ENCODE measurements at regions not wholly inside any gene's neighbourhood (a gene's known extent, or its start where the extent isn't known, plus 50 kb on each side); places are given as distances from the start of the nearest gene placed in this dataset.

DNA sequence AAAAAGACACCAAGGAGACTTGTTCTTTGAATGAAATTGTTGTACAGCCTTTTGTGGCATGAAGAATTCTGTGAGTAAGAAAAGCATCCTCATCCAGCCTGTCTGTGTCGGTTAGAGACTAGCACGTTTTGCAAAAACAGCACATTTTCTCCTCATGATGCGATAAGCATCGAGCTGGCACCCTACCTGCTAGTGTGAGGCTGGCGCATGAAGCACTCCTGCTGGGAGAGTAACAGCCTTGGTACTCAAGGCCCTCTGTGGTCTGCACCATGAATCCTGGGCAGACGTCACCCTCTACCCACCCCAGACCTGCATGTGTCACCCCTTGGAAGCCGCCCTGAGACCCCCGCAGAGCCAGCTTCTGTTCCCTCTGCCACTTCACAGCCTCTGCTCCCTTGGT, 92.6 kb upstream of the TMEM132E start:
- H2AFZ ChIP-seq (ENCODE audit: insufficient read depth, low read depth, low read length, poor library complexity, severe bottlenecking) = no peak overlapping the region
- no peak for ATAC-seq (ENCODE audit: low read depth)
- no peak overlapping the region for H3K4me2 ChIP-seq (replicated peaks; ENCODE audit: low read depth, low read length, poor library complexity, severe bottlenecking)
- intact Hi-C loops (cut with micrococcal nuclease) = no loop called here
- no peak overlapping the region for H3K27ac Mint-ChIP-seq
- no peak overlapping the region for H3K4me3 Mint-ChIP-seq
- H3K36me3 ChIP-seq (replicated peaks in 1 of 2; ENCODE audit: control extremely low read depth in 1 of 2, control insufficient read depth in 1 of 2, extremely low read depth in 1 of 2, insufficient read depth in 2 of 2, low read length in 1 of 2) = no peaks in the 10 kb centered on the region
- ChIA-PET POLR2A (no interaction called here), CTCF (interaction anchor here (0.9 kb wide), 1 partner anchor 20 kb away, joined by 3 read pairs; no protein-coding TSS in a partner anchor)
- H3K9me3 ChIP-seq (ENCODE audit: control extremely low read depth in 1 of 3, control insufficient read depth in 2 of 3, insufficient read depth in 1 of 3, low read length in 2 of 3) = no peaks in the 10 kb centered on the region
- H4K20me1 ChIP-seq (ENCODE audit: control insufficient read depth, insufficient read depth, low read length, poor library complexity, severe bottlenecking) = no peaks in the 10 kb centered on the region
- no peaks in the 10 kb centered on the region for H3K9me3 Mint-ChIP-seq (ENCODE audit: insufficient read depth)
- H3K4me3 ChIP-seq (ENCODE audit: control extremely low read depth in 1 of 5, extremely low read depth in 1 of 5, insufficient read depth in 1 of 5, low read depth in 2 of 5, low read length in 4 of 5) = no peak overlapping the region
- DNase-seq = no peak
- peaks cover 0 to 9% (median 3%) of the 10 kb centered on the region in 4 experiments for H3K27me3 ChIP-seq (replicated peaks in 1 of 4; ENCODE audit: control extremely low read depth in 1 of 4, control insufficient read depth in 3 of 4, insufficient read depth in 4 of 4, low read length in 3 of 4)
- TF ChIP-seq EZH2 (IDR thresholded peaks at IDR 0.05; ENCODE audit: borderline replicate concordance, insufficient read depth, low read depth, low read length, poor library complexity, severe bottlenecking) = no peak
- no peak for TF ChIP-seq CTCF (IDR thresholded peaks at IDR 0.05)
- H3K27ac ChIP-seq (ENCODE audit: low read length in 2 of 2) = no peak overlapping the region
- H3K79me2 ChIP-seq (ENCODE audit: control insufficient read depth, insufficient read depth, low read length) = no peaks in the 10 kb centered on the region
- WGBS (ENCODE audit: insufficient coverage) = 72% methylated on average over 8 of the region's 8 CpGs
- H3K27me3 Mint-ChIP-seq = peaks cover 50% of the 10 kb centered on the region
- no peaks in the 10 kb centered on the region for H3K4me1 ChIP-seq (ENCODE audit: control insufficient read depth in 2 of 2, insufficient read depth in 2 of 2, low read length in 2 of 2)
- H3K4me1 Mint-ChIP-seq = no peaks in the 10 kb centered on the region
- no peak overlapping the region for H3K9ac ChIP-seq (ENCODE audit: low read length)

GRCh38 chr17:34485999-34486398, 93.4 kb upstream of the TMEM132E start:
- Mint-ChIP-seq H3K27ac (no peak overlapping the region), H3K4me3 (no peak overlapping the region), H3K9me3 (ENCODE audit: insufficient read depth) (no peaks in the 10 kb centered on the region), H3K4me1 (no peaks in the 10 kb centered on the region), H3K27me3 (peaks cover 50% of the 10 kb centered on the region)
- Histone ChIP-seq H3K27me3 (replicated peaks in 1 of 4; ENCODE audit: control extremely low read depth in 1 of 4, control insufficient read depth in 3 of 4, insufficient read depth in 4 of 4, low read length in 3 of 4) (peaks cover 0 to 10% (median 4%) of the 10 kb centered on the region in 4 experiments), H3K27ac (ENCODE audit: low read length in 2 of 2) (no peak overlapping the region), H3K4me2 (replicated peaks; ENCODE audit: low read depth, low read length, poor library complexity, severe bottlenecking) (no peak overlapping the region), H3K9ac (ENCODE audit: low read length) (no peak overlapping the region), H3K9me3 (ENCODE audit: control extremely low read depth in 1 of 3, control insufficient read depth in 2 of 3, insufficient read depth in 1 of 3, low read length in 2 of 3) (no peaks in the 10 kb centered on the region), H4K20me1 (ENCODE audit: control insufficient read depth, insufficient read depth, low read length, poor library complexity, severe bottlenecking) (no peaks in the 10 kb centered on the region), H3K4me1 (ENCODE audit: control insufficient read depth in 2 of 2, insufficient read depth in 2 of 2, low read length in 2 of 2) (no peaks in the 10 kb centered on the region), H2AFZ (ENCODE audit: insufficient read depth, low read depth, low read length, poor library complexity, severe bottlenecking) (no peak overlapping the region), H3K36me3 (replicated peaks in 1 of 2; ENCODE audit: control extremely low read depth in 1 of 2, control insufficient read depth in 1 of 2, extremely low read depth in 1 of 2, insufficient read depth in 2 of 2, low read length in 1 of 2) (no peaks in the 10 kb centered on the region), H3K4me3 (ENCODE audit: control extremely low read depth in 1 of 5, extremely low read depth in 1 of 5, insufficient read depth in 1 of 5, low read depth in 2 of 5, low read length in 4 of 5) (no peak overlapping the region), H3K79me2 (ENCODE audit: control insufficient read depth, insufficient read depth, low read length) (no peaks in the 10 kb centered on the region)
- ATAC-seq (ENCODE audit: low read depth) (no peak), DNase-seq (no peak)
- intact Hi-C loops (cut with micrococcal nuclease) = no loop called here
- POLR2A ChIA-PET = no interaction called here
- WGBS (ENCODE audit: insufficient coverage) = 16% methylated on average over 4 of the region's 7 CpGs
- CTCF ChIA-PET = no interaction called here
- TF ChIP-seq EZH2 (IDR thresholded peaks at IDR 0.05; ENCODE audit: borderline replicate concordance, insufficient read depth, low read depth, low read length, poor library complexity, severe bottlenecking) (no peak), CTCF (IDR thresholded peaks at IDR 0.05) (no peak)
